Ovary (tissue), 3 donors: ENCODE measurements at regions not wholly inside any gene's neighbourhood (a gene's known extent, or its start where the extent isn't known, plus 50 kb on each side); places are given as distances from the start of the nearest gene placed in this dataset.

Source experiments
- CTCF ChIP-seq, 3 donors: fragments of 450-650 bp in 2 of 3; fragments of 200-600 bp in 1 of 3; IDR thresholded peaks; one replicate each; pipeline versions ENCODE4 v1.5.1 to v1.8.0; 2016 to 2022; ENCODE audit warnings: antibody characterized with exemption in 3 of 3, mild to moderate bottlenecking in 1 of 3
- EP300 ChIP-seq: sonication (generic); formaldehyde crosslinking; IDR thresholded peaks from one replicate; pipeline ENCODE4 v1.6.1; 2017; ENCODE audit warnings: antibody characterized with exemption
- POLR2A ChIP-seq: fragments of 450-650 bp; IDR thresholded peaks from one replicate; pipeline ENCODE4 v1.6.1; 2017; ENCODE audit warnings: antibody characterized with exemption, mild to moderate bottlenecking, moderate library complexity
- donor health status: DM: no; HTN: no; CAD: no.

GRCh38 chr3:145190761-145191160 is 970.2 kb downstream of the PLOD2 start:
- TF ChIP-seq CTCF (IDR thresholded peaks at IDR 0.05) (no peak), POLR2A (no peak), EP300 (no peak)
